Spleen (tissue), 7 donors: ENCODE measurements at regions not wholly inside any gene's neighbourhood (a gene's known extent, or its start where the extent isn't known, plus 50 kb on each side); places are given as distances from the start of the nearest gene placed in this dataset.

ENCODE experiments used
- POLR2A ChIP-seq, 3 donors: fragments of 450-650 bp; IDR thresholded peaks; one replicate each; pipeline ENCODE4 v1.5.1; 2017; ENCODE audit warnings: antibody characterized with exemption in 3 of 3, mild to moderate bottlenecking in 1 of 3
- POLR2AphosphoS5 ChIP-seq, 3 donors: sonication (generic); formaldehyde crosslinking; IDR thresholded peaks; one replicate each; pipeline ENCODE4 v1.5.1; 2017; ENCODE audit warnings: antibody characterized with exemption in 3 of 3
- TF ChIP-seq, protein P1 (sequence below), 11 experiments: fragments of 200-600 bp in 7 of 11; fragments of 450-650 bp in 4 of 11; sonication (generic) in 4 of 11; IDR thresholded peaks in 8 of 11; conservative IDR thresholded peaks in 3 of 11; 1 replicate in 7 of 11; 2 replicates in 4 of 11; pipeline versions ENCODE4 v1.4.0 to v1.8.0; 2016 to 2021; ENCODE audit warnings: antibody characterized with exemption in 11 of 11, inconsistent platforms in 4 of 11, mild to moderate bottlenecking in 1 of 11
- donor health status: DM: no; HTN: no; CAD: no; lungs with moderate emphysema.
- donor health status: DM: no; HTN: no; CAD: no.
- donor health status: DM: no; HTN: no; CAD: no.

DNA sequence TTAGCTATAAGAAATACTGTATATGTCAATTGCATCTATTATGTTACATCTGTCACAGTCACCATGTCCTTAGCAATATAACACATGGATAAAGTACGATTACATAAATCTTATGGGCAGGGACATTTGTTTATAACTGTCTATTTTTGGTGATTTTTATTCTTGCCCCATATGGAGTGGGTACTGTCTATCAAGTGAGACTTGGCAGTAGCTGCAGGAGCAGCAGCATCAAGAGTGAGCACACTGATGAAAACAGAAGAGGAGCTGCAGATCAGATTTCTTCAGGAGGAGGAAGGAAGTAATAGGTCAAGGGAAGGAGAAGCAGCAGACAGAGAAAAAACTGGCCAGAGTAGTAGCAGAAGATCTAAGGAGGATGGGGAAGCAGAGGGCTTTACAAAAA lies 516.7 kb downstream of the C6orf118 start:
- TF ChIP-seq POLR2A (IDR thresholded peaks at IDR 0.05) = no peak
- TF ChIP-seq POLR2AphosphoS5 (IDR thresholded peaks at IDR 0.05) = no peak
- TF ChIP-seq, protein P1, sequence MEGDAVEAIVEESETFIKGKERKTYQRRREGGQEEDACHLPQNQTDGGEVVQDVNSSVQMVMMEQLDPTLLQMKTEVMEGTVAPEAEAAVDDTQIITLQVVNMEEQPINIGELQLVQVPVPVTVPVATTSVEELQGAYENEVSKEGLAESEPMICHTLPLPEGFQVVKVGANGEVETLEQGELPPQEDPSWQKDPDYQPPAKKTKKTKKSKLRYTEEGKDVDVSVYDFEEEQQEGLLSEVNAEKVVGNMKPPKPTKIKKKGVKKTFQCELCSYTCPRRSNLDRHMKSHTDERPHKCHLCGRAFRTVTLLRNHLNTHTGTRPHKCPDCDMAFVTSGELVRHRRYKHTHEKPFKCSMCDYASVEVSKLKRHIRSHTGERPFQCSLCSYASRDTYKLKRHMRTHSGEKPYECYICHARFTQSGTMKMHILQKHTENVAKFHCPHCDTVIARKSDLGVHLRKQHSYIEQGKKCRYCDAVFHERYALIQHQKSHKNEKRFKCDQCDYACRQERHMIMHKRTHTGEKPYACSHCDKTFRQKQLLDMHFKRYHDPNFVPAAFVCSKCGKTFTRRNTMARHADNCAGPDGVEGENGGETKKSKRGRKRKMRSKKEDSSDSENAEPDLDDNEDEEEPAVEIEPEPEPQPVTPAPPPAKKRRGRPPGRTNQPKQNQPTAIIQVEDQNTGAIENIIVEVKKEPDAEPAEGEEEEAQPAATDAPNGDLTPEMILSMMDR (IDR thresholded peaks at IDR 0.05 in 8 of 11, conservative IDR thresholded peaks at IDR 0.05 in 3 of 11) = no peak
